ENCODE measurements at regions not wholly inside any gene's neighbourhood (a gene's known extent, or its start where the extent isn't known, plus 50 kb on each side); places are given as distances from the start of the nearest gene placed in this dataset.

GRCh38 chr13:79884890-79885289 lies 403.9 kb downstream of the NDFIP2 start:
- TF ChIP-seq CTCF (IDR thresholded peaks at IDR 0.05; ENCODE audit: insufficient read depth, low read length, poor library complexity, severe bottlenecking), result no peak

GRCh38 chr13:79883216-79883615 lies 402.3 kb downstream of the NDFIP2 start:
- Histone ChIP-seq H3K36me3 (ENCODE audit: control insufficient read depth, insufficient read depth, low read length) (no peaks in the 10 kb centered on the region), H3K4me3 (ENCODE audit: low read depth, low read length) (no peak overlapping the region), H3K27me3 (ENCODE audit: control insufficient read depth, insufficient read depth, low read length) (no peaks in the 10 kb centered on the region)
- no peak for DNase-seq (ENCODE audit: low read depth)
- no peak for TF ChIP-seq CTCF (IDR thresholded peaks at IDR 0.05; ENCODE audit: insufficient read depth, low read length, poor library complexity, severe bottlenecking)

More at GRCh38 chr13:79884890-79885289, 403.9 kb downstream of the NDFIP2 start:
- no peaks in the 10 kb centered on the region for H3K36me3 ChIP-seq (ENCODE audit: control insufficient read depth, insufficient read depth, low read length)
- H3K27me3 ChIP-seq (ENCODE audit: control insufficient read depth, insufficient read depth, low read length), result no peaks in the 10 kb centered on the region
- no peak overlapping the region for H3K4me3 ChIP-seq (ENCODE audit: low read depth, low read length)
- DNase-seq (ENCODE audit: low read depth), result no peak

GRCh38 chr13:79880818-79881217 lies 399.9 kb downstream of the NDFIP2 start:
- Histone ChIP-seq H3K36me3 (ENCODE audit: control insufficient read depth, insufficient read depth, low read length) (no peaks in the 10 kb centered on the region), H3K4me3 (ENCODE audit: low read depth, low read length) (no peak overlapping the region), H3K27me3 (ENCODE audit: control insufficient read depth, insufficient read depth, low read length) (no peaks in the 10 kb centered on the region)
- TF ChIP-seq CTCF (IDR thresholded peaks at IDR 0.05; ENCODE audit: insufficient read depth, low read length, poor library complexity, severe bottlenecking), result no peak
- DNase-seq (ENCODE audit: low read depth), result no peak

- H3K4me3 ChIP-seq (ENCODE audit: low read depth, low read length), result no peak overlapping the region
- DNase-seq (ENCODE audit: low read depth), result no peak
- no peaks in the 10 kb centered on the region for H3K27me3 ChIP-seq (ENCODE audit: control insufficient read depth, insufficient read depth, low read length)
- TF ChIP-seq CTCF (IDR thresholded peaks at IDR 0.05; ENCODE audit: insufficient read depth, low read length, poor library complexity, severe bottlenecking), result no peak
- H3K36me3 ChIP-seq (ENCODE audit: control insufficient read depth, insufficient read depth, low read length), result no peaks in the 10 kb centered on the region
Observed at GRCh38 chr13:79874396-79875360, 393.7 kb downstream of the NDFIP2 start.

GRCh38 chr13:79871594-79871993 lies 390.6 kb downstream of the NDFIP2 start:
- Histone ChIP-seq H3K27me3 (ENCODE audit: control insufficient read depth, insufficient read depth, low read length) (no peaks in the 10 kb centered on the region), H3K4me3 (ENCODE audit: low read depth, low read length) (no peak overlapping the region), H3K36me3 (ENCODE audit: control insufficient read depth, insufficient read depth, low read length) (no peaks in the 10 kb centered on the region)
- no peak for DNase-seq (ENCODE audit: low read depth)
- no peak for TF ChIP-seq CTCF (IDR thresholded peaks at IDR 0.05; ENCODE audit: insufficient read depth, low read length, poor library complexity, severe bottlenecking)
